H9 (cell line): ENCODE measurements at regions not wholly inside any gene's neighbourhood (a gene's known extent, or its start where the extent isn't known, plus 50 kb on each side); places are given as distances from the start of the nearest gene placed in this dataset.

Experiments
- DNase-seq: peaks from one replicate; pipeline ENCODE4 v3.0.0-alpha.2; 2017
- H2AFZ ChIP-seq: one replicate; pipeline ENCODE4 v1.6.1; 2013; ENCODE audit warnings: mild to moderate bottlenecking, low read length, control low read depth, moderate library complexity
- H2AK5ac ChIP-seq: 2 replicates; pipeline ENCODE4 v1.6.1; 2013; ENCODE audit warnings: low read length, control low read depth, mixed read lengths; ENCODE audit not compliant: insufficient read length
- H2BK120ac ChIP-seq: one replicate; pipeline ENCODE4 v1.6.1; 2013; ENCODE audit warnings: low read depth, mild to moderate bottlenecking, low read length, control low read depth, inconsistent platforms; ENCODE audit not compliant: poor library complexity, severe bottlenecking
- H2BK12ac ChIP-seq: 2 replicates; pipeline ENCODE4 v1.6.1; 2013; ENCODE audit warnings: low read length, control low read depth, mixed read lengths, low read depth; ENCODE audit not compliant: insufficient read length
- H2BK15ac ChIP-seq: 2 replicates; pipeline ENCODE4 v1.6.1; 2013; ENCODE audit warnings: low read depth, low read length, control low read depth
- H2BK20ac ChIP-seq: one replicate; pipeline ENCODE4 v1.6.1; 2013; ENCODE audit warnings: low read depth, mild to moderate bottlenecking, low read length, control low read depth, inconsistent platforms; ENCODE audit not compliant: poor library complexity, severe bottlenecking
- H2BK5ac ChIP-seq: 2 replicates; pipeline ENCODE4 v1.6.1; 2013; ENCODE audit warnings: low read length, control low read depth, mixed read lengths; ENCODE audit not compliant: insufficient read length
- H3K14ac ChIP-seq: 2 replicates; pipeline ENCODE4 v1.6.1; 2013; ENCODE audit warnings: low read length, control low read depth; ENCODE audit not compliant: insufficient read depth
- H3K18ac ChIP-seq: 2 replicates; pipeline ENCODE4 v1.6.1; 2013; ENCODE audit warnings: low read depth, mild to moderate bottlenecking, mixed read lengths, low read length, control low read depth; ENCODE audit not compliant: insufficient read length
- H3K23ac ChIP-seq: 2 replicates; pipeline ENCODE4 v1.6.1; 2013; ENCODE audit warnings: low read length, control low read depth, mixed read lengths, low read depth; ENCODE audit not compliant: insufficient read length
- H3K23me2 ChIP-seq: 2 replicates; pipeline ENCODE4 v1.6.1; 2013; ENCODE audit warnings: low read depth, mild to moderate bottlenecking, mixed read lengths, low read length, control low read depth; ENCODE audit not compliant: insufficient read length, poor library complexity, severe bottlenecking
- H3K27ac ChIP-seq: 2 replicates; pipeline ENCODE4 v1.5.1; 2013; ENCODE audit warnings: low read length, control low read depth, mixed read lengths, low read depth; ENCODE audit not compliant: insufficient read length
- H3K27me3 ChIP-seq: 2 replicates; pipeline ENCODE4 v1.6.1; 2013; ENCODE audit warnings: low read length, control low read depth, inconsistent platforms; ENCODE audit not compliant: insufficient read depth
- H3K4ac ChIP-seq: 2 replicates; pipeline ENCODE4 v1.6.1; 2013; ENCODE audit warnings: low read depth, mild to moderate bottlenecking, control low read depth, inconsistent platforms, low read length, moderate library complexity
- H3K4me1 ChIP-seq: 2 replicates; pipeline ENCODE4 v1.6.1; 2013; ENCODE audit warnings: low read length, control low read depth, inconsistent platforms; ENCODE audit not compliant: insufficient read depth
- H3K4me2 ChIP-seq: 2 replicates; pipeline ENCODE4 v1.6.1; 2013; ENCODE audit warnings: low read length, control low read depth, mixed read lengths; ENCODE audit not compliant: insufficient read length, insufficient read depth
- H3K56ac ChIP-seq: 2 replicates; pipeline ENCODE4 v1.6.1; 2013; ENCODE audit warnings: low read depth, mild to moderate bottlenecking, mixed read lengths, low read length, control low read depth; ENCODE audit not compliant: insufficient read length
- H3K79me1 ChIP-seq: 2 replicates; pipeline ENCODE4 v1.6.1; 2013; ENCODE audit warnings: low read depth, mild to moderate bottlenecking, moderate library complexity, low read length, control low read depth, inconsistent platforms; ENCODE audit not compliant: insufficient read depth, poor library complexity, severe bottlenecking
- H3K79me2 ChIP-seq: 2 replicates; pipeline ENCODE4 v1.6.1; 2013; ENCODE audit warnings: low read length, control low read depth, inconsistent platforms; ENCODE audit not compliant: insufficient read depth
- H3K9ac ChIP-seq: 2 replicates; pipeline ENCODE4 v1.6.1; 2013; ENCODE audit warnings: low read length, control low read depth, mixed read lengths; ENCODE audit not compliant: insufficient read length; ENCODE audit errors: extremely low read depth
- H3K9me3 ChIP-seq: one replicate; pipeline ENCODE4 v1.6.1; 2013; ENCODE audit warnings: low read depth, low read length, inconsistent platforms; ENCODE audit not compliant: control insufficient read depth
- H3T11ph ChIP-seq: one replicate; pipeline ENCODE4 v1.6.1; 2013; ENCODE audit warnings: mild to moderate bottlenecking, low read length, control low read depth, inconsistent platforms
- H4K20me1 ChIP-seq: one replicate; pipeline ENCODE4 v1.6.1; 2013; ENCODE audit not compliant: control insufficient read depth, insufficient read length, insufficient read depth
- H4K5ac ChIP-seq: 2 replicates; pipeline ENCODE4 v1.6.1; 2013; ENCODE audit warnings: low read depth, mild to moderate bottlenecking, mixed read lengths, low read length, control low read depth; ENCODE audit not compliant: insufficient read length
- H4K8ac ChIP-seq: replicated peaks from 2 replicates; pipeline ENCODE4 v1.6.1; 2013; ENCODE audit warnings: low read length, control low read depth, mixed read lengths, low read depth; ENCODE audit not compliant: insufficient read length
- H4K91ac ChIP-seq: 2 replicates; pipeline ENCODE4 v1.6.1; 2013; ENCODE audit warnings: low read depth, mild to moderate bottlenecking, moderate library complexity, mixed read lengths, low read length, control low read depth; ENCODE audit not compliant: insufficient read length
- H3K27ac Mint-ChIP-seq, 3 experiments: 2 replicates in 2 of 3; 3 replicates in 1 of 3; pipeline ENCODE4 v1.8.0; 2020 to 2021; ENCODE audit warnings: mixed read lengths in 3 of 3, mild to moderate bottlenecking in 1 of 3, moderate library complexity in 1 of 3
- H3K27me3 Mint-ChIP-seq: 2 replicates; pipeline ENCODE4 v1.8.0; 2021; ENCODE audit warnings: low read depth, mild to moderate bottlenecking, moderate library complexity, mixed read lengths
- H3K36me3 Mint-ChIP-seq, 3 experiments: 2 replicates in 2 of 3; 3 replicates in 1 of 3; pipeline ENCODE4 v1.8.0; 2020 to 2021; ENCODE audit warnings: low read depth in 3 of 3, mixed read lengths in 3 of 3; ENCODE audit not compliant: insufficient read depth in 1 of 3
- H3K4me1 Mint-ChIP-seq, 2 experiments: 2 replicates each; pipeline ENCODE4 v1.8.0; 2020; ENCODE audit warnings: mixed read lengths in 2 of 2
- H3K4me3 Mint-ChIP-seq, 2 experiments: 2 replicates in 1 of 2; 3 replicates in 1 of 2; pipeline ENCODE4 v1.8.0; 2020 to 2021; ENCODE audit warnings: mild to moderate bottlenecking in 2 of 2, mixed read lengths in 2 of 2, moderate library complexity in 1 of 2
- H3K9me3 Mint-ChIP-seq, 2 experiments: 2 replicates in 1 of 2; 3 replicates in 1 of 2; pipeline ENCODE4 v1.8.0; 2020; ENCODE audit warnings: mild to moderate bottlenecking in 2 of 2, mixed read lengths in 2 of 2, moderate library complexity in 1 of 2
- WGBS: extraction: QIAGEN DNeasy Blood & Tissue Kit; methylation state at CpG from one replicate; pipeline ENCODE4 v1.1.7; 2013; ENCODE audit warnings: missing lambda C conversion rate, low lambda C conversion rate, mixed read lengths; ENCODE audit not compliant: insufficient read length; ENCODE audit errors: extremely low coverage; 5-methylcytosine and 5-hydroxymethylcytosine counted together
- TF ChIP-seq, protein P1 (sequence below): fragments of 200-600 bp; sonication (generic); conservative IDR thresholded peaks from 3 replicates; pipeline ENCODE4 v1.8.0; 2021; ENCODE audit warnings: antibody characterized with exemption, mild to moderate bottlenecking

- no peak overlapping the region for H3K4me3 Mint-ChIP-seq
- no peak overlapping the region for H3K23ac ChIP-seq
- H2BK5ac ChIP-seq = no peak overlapping the region
- no CpG with 5 or more reads among the region's 12 CpGs for WGBS
- H2BK20ac ChIP-seq = no peak overlapping the region
- H2AFZ ChIP-seq = no peak overlapping the region
- no peaks in the 10 kb centered on the region for H3K27me3 ChIP-seq
- H2BK15ac ChIP-seq = no peak overlapping the region
- H3K27ac Mint-ChIP-seq = no peak overlapping the region
- H3K27ac ChIP-seq = no peak overlapping the region
- peaks cover 9 to 10% of the 10 kb centered on the region in 2 experiments for H3K9me3 Mint-ChIP-seq
- H4K8ac ChIP-seq = no peak overlapping the region
- H3K9me3 ChIP-seq = no peaks in the 10 kb centered on the region
- no peak overlapping the region for H2BK120ac ChIP-seq
- H4K20me1 ChIP-seq = peaks cover 2% of the 10 kb centered on the region
- no peak overlapping the region for H3K9ac ChIP-seq
- no peaks in the 10 kb centered on the region for H3K4me1 ChIP-seq
- H3K4ac ChIP-seq = no peak overlapping the region
- no peak overlapping the region for H4K5ac ChIP-seq
- no peak overlapping the region for H3K4me2 ChIP-seq
- H3K4me1 Mint-ChIP-seq = peaks cover 0 to 5% of the 10 kb centered on the region in 2 experiments; a peak in 1 of 4 replicates
- H3K36me3 Mint-ChIP-seq = peaks cover 8 to 10% (median 9%) of the 10 kb centered on the region in 3 experiments; a peak in 6 of 7 replicates
- H3K23me2 ChIP-seq = no peaks in the 10 kb centered on the region
- no peak overlapping the region for H2AK5ac ChIP-seq
- H3K27me3 Mint-ChIP-seq = peaks cover 9% of the 10 kb centered on the region
- H3T11ph ChIP-seq = no peak overlapping the region
- no peak overlapping the region for H3K14ac ChIP-seq
- no peak for DNase-seq
- no peak overlapping the region for H2BK12ac ChIP-seq
- H4K91ac ChIP-seq = no peak overlapping the region
- H3K79me1 ChIP-seq = no peaks in the 10 kb centered on the region
- no peak overlapping the region for H3K18ac ChIP-seq
- TF ChIP-seq, protein P1, sequence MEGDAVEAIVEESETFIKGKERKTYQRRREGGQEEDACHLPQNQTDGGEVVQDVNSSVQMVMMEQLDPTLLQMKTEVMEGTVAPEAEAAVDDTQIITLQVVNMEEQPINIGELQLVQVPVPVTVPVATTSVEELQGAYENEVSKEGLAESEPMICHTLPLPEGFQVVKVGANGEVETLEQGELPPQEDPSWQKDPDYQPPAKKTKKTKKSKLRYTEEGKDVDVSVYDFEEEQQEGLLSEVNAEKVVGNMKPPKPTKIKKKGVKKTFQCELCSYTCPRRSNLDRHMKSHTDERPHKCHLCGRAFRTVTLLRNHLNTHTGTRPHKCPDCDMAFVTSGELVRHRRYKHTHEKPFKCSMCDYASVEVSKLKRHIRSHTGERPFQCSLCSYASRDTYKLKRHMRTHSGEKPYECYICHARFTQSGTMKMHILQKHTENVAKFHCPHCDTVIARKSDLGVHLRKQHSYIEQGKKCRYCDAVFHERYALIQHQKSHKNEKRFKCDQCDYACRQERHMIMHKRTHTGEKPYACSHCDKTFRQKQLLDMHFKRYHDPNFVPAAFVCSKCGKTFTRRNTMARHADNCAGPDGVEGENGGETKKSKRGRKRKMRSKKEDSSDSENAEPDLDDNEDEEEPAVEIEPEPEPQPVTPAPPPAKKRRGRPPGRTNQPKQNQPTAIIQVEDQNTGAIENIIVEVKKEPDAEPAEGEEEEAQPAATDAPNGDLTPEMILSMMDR = no peak
- no peak overlapping the region for H3K56ac ChIP-seq
- H3K79me2 ChIP-seq = no peaks in the 10 kb centered on the region
These were observed 76.1 kb upstream of the CXCL14 start for GRCh38 chr5:135654761-135655467.
